ENCODE measurements at regions not wholly inside any gene's neighbourhood (a gene's known extent, or its start where the extent isn't known, plus 50 kb on each side); places are given as distances from the start of the nearest gene placed in this dataset.
A peak's percentile ranks its signal among the peaks of the same experiment; 100 is the strongest.

DNA sequence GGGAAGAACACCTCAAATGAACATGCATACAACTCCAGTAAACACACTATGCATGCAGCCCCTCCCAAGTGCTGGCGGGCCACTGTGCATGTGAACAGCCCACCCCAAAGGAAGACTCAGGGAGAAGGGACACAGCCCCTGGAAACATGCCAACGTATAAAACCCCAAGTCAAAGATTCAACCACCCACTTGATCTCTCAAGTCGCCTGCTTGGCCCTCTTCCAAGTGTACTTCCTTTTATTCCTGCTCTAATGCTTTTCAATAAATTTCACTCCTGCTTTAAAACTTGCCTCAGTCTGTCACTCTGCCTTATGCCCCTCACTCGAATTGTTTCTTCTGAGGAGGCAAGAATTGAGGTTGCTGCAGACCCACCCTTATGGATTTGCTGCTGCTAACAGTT lies 139.1 kb downstream of the C1D start:
- no peak for DNase-seq

DNA sequence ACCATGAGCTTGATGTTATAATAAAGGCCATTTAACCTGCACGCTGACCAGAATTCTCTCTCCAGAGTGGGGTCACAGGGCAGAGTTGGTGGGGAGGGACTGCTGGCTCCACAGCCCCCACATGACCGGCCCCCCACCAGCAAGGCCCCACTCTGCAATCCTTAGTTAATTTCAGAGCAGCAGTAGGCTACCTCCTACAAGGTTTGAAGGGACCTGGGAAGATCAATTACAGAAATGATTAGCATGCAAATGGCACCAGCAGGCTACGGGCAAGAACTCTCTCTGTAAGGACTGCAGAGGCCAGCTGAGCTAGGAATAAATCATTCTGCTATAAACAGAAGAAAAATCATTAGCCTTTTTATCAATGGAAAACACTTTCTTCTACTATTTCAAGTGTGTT lies 135.3 kb downstream of the C1D start:
- DNase-seq: no peak

DNA sequence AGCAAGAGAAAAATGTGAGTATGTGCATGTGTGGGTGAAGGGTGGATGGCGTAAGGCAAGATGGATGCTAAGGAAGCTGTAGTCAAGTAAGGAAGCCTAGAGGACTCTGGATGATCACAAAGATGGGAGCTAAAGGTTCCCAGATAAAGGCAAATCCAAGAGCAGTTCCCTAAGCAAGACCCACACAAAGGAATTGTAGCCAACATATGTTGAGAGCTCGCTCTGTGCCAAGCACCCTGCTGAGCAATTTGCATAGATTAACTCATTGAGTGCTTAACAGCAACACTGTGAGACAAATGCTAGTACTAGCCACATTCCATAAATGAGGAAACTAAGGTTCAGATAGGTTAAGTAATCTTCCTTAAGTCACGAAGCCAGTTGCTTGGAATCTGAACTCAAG lies 132.6 kb downstream of the C1D start:
- DNase-seq: no peak

DNA sequence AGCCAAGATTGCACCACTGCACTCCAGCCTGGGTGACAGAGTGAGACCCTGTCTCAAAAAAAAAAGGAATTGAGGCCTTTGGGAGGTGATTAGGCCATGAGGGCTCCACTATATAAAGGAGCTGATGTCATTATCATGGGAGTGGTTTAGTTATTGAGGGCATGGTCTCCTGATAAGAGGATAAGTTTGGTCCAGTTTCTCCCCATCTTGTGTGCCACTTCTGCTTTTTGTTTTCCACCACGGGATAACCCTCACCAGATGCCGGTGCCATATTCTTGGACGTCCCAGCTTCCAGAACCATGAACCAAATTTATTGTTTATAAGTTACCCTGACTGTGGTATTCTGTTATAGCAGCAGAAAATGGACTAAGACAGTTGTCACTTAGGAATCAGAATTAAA lies 125.8 kb downstream of the C1D start:
- DNase-seq: no peak

DNA sequence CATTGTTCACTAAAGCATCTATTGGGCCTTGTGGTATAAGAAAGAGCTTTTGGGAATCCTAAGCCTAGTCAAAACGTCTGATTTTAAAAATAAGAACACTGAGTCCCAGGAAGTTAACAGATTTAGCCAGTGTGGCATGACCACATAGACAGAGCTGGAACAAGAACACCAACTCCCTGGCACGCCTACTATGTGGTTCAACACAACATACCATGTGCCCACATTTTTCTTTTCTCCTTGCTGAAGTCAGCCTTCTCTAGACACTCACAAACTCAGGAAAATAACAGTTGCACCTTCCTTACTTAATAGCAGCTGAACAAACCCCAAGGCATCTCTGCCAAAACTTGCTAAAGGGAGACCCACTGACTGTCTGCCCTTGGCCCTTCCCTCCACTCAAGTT lies 124.8 kb downstream of the C1D start:
- no peak for DNase-seq

DNA sequence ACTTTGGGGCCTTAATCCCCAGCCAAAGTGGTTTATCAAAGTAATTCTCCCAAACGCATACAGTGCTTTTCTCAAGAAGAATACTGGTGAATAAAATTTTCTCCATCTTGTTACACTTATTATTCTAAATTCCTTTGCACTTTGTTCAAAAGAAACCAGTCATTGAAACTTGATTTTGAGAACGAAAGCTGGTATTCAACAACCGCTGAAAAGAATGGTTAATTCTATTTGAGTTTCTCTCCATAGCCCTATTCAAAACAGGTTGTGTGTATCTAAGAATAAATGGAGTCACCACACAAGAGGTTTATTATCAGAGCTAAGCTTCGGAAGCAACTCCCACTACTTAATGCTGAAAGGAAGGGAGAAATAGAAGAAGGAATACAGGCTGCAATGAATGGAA lies 117.7 kb downstream of the C1D start:
- DNase-seq: no peak

DNA sequence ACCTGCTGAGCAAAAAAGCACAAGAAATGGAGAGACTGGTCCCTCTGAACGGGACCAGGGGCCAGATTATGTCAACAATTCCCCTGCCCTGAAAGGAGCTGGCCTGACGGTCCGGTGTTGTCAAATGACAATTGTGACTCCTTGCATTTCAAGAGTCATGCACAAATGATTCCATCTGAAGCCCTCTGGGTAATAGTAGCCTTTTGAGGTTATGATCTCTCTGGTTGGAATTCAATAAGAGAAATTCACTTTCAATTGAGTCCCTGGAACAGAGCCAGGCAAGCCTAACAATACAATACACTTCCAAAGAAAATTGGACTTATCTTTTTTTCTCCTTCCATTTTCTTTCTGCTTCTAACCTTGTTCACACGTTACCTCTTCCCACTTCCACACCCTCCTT lies 116.9 kb downstream of the C1D start:
- no peak for DNase-seq

DNA sequence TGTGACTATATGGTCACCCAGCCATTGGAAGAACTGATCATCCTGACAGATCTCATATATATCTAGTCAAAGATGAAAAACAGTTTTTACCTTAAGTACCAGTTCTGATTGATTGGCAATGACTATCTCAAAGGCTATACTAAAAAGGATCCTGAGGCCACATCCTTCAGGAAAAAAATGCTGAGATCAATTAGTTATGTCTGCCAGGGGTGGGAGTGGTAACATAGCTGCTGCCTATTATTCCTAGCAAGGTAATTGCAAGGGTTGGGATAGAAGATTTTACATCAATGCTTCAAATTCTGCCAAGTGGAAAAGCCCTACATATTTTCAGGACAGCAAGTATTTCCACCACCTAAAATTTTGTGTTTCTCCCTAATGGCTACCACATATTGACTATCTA lies 114.7 kb downstream of the C1D start:
- no peak for DNase-seq

DNA sequence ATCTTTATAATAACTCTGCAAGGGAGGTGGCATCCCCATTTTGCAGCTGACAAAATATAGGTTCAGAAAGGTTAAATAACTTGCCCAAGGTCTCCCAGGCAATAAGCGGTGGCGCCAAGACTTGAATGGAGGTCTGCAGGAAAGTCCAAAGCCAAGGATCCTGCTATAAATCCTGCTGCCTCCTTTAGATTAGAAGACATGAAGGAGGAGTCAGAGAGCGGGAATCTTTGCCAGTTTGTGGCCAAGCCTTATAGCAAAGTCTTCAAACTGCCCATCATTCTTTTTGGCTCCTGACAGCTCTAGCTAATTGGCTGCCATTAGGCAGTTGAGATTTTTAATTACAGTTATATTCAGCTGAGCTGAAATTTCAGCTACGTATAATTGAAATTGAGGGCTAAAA lies 114.3 kb downstream of the C1D start:
- DNase-seq: no peak

DNA sequence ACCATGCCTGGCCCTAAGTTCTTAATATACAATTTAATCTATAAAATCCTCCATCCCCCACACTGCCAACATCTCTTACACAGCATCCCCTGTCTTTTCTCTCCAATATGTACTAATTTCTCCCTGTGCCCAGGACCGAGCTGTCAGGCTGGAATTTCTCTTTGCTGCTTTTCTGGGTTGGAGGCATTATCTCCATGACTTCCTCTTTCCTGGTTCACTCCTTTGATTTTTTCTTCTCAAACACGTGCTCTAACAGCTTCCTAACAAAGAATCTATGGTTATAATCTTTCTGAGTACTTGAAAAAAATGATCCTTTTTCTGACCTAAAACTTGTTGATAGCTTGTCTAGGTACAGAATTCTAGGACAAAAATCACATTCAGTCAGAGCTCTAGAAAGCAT lies 112.8 kb downstream of the C1D start:
- DNase-seq: no peak

DNA sequence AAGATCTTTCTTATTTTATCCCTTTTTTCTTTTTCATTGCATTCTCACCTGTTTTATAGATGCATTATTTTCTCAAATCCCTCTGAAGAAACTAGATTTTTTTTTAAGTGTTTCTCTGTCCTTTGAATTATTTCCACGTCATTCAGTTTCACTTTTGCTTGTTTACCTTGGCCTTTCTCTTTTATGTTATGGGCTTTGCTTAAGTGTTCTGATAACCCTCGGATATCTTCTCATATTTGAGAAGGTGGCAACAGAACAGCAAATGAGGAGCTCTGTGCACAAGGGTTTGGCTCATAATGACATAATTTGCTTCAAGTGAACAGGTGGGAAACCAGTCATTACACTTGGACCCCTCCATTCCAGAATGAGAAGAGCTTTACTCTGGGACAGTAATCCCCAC lies 111.9 kb downstream of the C1D start:
- no peak for DNase-seq

DNA sequence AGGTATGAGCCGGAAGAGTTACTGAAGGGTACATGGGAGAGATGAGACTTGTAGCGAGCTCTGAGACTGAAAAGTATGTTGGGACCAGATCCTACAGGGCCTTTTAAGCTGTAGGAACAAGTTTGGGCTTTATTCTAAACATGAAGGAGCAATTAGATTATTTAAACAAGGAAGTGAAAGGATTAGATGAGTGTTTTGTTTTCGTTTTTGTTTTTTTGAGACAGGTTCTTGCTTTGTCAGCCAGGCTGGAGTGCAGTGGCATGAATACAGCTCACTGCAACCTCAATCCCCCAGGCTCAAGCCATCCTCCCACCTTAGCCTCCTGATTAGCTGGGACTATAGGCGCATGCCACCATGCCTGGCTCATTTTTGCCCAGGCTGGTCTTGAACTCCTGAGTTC lies 110.7 kb downstream of the C1D start:
- no peak for DNase-seq

DNA sequence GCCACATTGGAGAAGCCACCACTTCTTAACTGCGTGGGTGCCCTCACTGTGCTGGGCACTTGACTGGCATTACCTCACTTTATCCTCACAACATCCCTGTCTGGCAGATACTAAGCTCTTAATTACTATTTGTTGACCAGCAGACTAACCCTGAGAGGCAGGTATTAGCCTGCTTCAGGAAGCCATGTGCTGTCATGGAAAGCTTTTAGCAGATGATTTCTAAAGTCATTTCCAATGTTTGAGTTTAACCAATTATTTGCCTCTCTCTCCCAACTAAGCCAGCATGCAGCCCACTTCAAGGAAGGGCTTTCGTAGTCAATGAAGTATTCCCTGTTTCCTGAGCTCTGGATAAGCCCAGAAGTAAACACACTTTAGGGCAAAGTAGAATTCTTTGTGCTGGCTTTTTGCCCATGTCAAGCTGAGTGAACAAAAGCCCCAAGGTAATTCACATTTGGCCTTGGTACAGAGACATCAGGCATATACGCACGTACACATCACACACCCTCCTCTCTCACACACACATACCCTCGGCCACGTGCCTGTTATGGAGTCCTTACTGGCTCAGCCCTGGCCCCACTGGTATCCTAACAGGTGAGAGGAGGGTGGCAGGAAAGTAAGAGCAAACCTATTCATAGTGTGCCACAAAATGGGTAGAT lies 108.6 kb downstream of the C1D start:
- DNase-seq: peak; percentile 95

DNA sequence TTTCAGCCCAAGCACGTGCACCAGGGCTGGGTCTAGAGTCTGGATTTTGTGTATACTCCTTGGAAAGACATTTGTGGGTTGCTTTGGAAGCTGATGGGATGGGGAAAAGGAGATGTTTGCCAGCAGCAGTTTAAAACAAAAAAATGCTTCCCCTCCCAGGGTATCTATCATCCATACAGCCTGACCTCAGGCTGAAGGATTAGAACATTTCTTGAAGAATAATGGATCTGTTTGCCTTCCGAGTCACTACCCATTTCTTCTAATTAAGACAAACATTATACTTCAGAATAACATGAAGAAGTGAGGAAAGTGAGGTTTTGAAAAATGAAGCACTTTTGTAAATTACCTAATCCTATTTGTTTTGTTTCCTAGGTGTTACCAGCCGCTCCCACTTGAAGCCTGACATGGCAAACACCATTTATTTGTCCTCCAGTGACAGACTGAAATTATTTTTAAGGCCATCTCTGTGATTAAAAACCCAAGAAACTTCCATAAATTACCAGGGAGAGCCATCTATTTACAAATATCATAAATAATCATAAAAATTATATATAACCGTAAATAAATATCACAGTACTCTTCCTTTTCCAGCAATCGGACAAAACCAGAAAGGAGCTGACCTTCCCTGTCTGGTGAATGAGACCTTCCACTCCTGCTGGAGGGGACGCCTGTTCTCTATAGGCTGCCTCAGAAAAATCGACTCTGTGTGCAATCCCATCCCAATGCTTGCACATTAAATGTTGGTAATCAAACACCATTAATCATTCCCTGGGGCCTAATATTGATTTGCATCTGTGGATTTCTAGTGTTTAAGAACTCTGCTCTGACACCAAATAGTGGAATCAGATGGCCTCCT lies 106.8 kb downstream of the C1D start:
- DNase-seq: peak; percentile 62

DNA sequence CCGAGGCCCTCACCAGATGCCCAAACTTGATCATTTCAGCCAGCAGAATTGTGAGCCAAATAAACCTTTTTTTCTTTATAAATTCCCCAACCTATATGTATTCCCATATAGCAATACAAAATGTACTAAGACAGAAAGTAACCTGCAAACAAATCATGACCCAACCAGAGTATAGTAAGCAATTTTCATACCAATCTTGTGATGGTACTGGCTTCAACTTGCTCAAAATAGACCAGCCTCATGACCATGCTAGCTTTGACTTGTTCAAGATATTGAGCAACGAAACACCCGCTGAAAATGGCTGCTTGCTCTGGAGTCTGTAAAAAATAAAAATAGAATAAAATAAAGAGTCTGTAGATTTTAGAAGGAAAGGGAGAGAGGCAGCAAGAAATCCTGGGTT lies 97.6 kb downstream of the C1D start:
- DNase-seq: no peak

DNA sequence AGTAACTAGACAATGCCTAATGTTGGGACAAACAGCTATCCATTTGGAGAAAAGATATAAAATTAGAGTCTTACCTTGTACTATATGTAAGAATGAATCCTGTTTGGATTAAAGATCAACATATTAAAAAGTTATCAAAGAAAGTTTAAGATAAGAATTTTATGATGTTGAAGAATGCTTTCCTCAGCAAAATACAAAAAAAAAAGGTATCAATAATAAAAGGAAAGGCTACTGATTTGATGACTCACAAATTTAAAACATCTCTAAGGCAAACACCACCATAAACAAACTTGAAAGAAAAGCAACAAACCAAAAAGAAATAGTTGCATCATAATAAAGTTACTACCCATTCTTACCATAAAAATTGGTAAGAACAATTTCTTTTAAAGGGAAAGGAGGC lies 92.7 kb downstream of the C1D start:
- no peak for DNase-seq

DNA sequence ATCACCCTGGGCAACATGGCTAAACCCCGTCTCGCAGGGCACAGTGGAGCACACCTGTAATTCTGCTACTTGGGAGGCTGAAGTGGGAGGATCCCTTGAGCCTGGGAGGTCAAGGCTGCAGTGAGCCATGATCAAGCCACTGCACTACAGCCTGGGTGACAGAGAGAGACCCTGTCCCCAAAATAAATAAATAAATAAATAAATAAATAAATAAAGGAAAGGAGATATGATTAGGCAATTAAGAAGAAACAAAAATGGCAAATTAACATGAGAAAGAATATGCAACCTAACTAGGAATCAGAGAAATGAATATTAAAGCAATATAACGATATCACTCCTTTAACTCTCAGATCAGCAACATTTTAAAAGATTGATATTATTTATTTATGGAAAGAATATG lies 92.3 kb downstream of the C1D start:
- no peak for DNase-seq

DNA sequence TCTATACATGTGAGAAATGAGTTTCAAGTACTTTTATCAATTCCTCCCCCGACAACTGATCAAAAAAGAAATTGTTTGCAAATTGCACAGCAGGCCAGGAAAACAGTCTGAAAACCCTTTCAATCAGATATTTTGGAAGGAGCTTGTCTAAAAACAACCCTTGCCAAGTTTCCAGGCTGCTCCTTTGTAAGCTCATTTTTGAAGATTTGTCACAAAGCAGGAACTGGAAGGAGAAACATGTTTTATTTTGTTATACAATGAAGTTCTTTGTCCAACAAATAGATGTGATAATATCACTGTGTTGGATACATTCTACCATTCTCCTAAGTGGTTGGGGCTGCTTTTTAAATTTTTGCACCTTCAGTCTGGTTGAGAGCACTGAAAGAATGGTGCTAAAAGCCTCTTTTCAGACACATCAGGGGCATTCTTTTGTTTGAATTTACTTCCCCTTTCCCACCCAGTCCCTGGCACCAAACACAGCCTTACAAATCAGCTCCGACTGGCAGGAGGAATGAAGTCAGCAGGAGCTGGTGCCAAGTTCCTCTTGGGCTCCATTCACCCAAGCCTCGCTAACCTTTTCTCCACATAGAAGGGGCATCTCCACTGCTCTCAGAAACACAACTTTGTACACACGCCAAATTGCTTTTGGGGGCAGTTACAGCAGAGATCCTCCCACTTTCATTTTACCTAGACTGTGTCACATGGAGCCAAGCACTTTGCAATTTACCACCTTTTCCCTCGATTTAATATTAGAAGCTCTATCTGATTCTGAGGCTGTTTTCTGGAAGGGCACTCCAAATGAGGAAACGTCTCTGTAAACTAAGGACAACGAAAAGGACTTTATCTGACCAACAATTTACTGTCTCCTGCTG lies 88.0 kb downstream of the C1D start:
- DNase-seq: no peak

DNA sequence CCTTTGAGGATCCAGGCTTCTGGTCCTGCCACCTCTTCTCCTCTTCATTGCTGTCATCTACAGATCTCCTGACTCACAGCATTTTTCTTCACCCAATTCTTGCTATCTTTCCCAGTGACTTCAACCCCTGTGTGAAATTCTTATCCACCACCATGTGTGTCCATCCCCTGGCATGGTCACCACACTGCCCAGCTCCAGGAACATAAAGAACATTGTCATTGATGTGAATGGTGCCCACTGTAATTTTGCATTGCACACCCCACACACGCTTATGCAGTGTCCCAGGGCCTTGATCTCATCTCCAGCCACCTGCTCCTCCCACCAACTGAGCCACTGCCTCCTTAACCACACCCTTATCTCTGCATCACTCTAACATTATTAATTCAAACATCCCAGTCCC lies 85.3 kb downstream of the C1D start:
- DNase-seq: no peak

DNA sequence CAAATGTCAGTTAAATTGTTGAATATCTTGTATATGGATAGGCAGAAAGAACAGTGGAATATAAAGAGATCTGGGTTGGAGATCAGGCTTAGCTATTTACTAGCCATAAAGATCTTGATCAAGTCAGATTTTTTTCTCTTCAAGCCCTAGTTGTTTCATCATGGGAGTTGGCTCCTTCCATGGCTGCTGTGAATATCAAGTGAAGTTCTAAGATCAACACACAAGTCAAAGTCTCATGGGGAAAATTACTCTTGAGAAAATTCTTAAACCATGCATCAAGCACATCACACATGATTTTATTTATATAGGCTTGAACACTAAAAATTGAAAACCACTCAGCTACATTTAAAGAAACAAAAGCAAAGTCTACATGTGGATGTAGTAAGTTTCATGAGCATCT lies 79.8 kb downstream of the C1D start:
- DNase-seq: no peak

DNA sequence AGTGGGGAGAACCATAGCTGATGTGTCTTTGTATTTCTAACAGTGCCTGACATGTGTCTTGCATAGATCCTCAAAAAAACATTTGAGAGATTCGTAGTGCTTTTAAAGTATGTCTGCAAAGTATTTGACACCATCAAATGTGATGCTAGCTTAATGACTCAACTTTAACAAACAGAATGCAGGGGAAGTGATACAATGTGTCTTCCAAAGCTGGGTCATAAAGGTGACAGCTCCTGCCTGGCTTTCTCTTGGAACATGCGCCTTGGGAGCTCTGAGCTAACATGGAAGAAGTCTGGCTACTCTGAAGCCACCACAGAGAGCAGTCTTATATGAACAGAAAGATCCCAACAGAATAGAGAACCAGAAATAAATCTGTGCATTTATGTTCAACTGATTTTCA lies 78.2 kb downstream of the C1D start:
- no peak for DNase-seq

DNA sequence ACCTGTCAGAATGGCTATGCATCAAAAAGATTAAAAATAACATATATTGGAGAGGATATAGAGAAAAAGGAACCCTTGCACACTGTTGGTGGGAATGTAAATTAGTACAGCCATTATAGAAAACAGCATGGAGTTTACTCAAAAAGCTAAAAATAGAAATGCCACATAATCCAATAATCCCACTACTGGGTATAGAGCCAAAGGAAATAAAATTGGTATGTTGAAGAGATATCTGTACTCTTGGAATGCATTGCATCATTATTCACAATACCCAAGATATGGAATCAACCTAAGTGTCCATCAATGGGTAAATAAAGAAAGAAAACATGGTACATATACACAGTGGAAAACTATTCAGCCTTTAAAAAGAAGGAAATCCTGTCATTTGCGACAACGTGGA lies 77.2 kb downstream of the C1D start:
- DNase-seq: no peak

DNA sequence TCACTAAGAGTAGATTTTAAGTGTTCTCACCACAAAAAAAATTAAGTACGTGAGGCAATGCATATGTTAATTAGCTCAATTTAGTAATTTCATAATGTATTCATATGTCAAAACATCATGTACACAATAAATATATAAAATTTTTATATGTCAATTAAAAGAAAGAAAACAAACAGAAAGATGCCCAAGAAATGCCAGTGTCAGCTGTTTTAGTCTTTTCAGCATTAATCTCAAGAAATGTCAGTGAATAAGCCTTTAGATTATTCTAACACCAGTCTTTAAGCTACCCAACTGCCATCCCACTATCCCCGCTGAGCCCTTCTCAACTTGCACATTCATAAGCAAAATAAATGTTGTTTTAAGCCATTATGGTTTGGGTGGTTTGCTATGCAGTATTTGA lies 76.5 kb downstream of the C1D start:
- DNase-seq: no peak

Measured in NCI-H1417 treated with DMSO at 0.1 percent for 48 hours (cell line).